Sigmoid colon (tissue), 4 donors: ENCODE measurements at regions not wholly inside any gene's neighbourhood (a gene's known extent, or its start where the extent isn't known, plus 50 kb on each side); places are given as distances from the start of the nearest gene placed in this dataset.

Source experiments
- EP300 ChIP-seq, 4 donors: sonication (generic); formaldehyde crosslinking; IDR thresholded peaks; one replicate each; pipeline ENCODE4 v1.6.1; 2017; ENCODE audit warnings: antibody characterized with exemption in 4 of 4
- POLR2A ChIP-seq, 2 donors: fragments of 450-650 bp; IDR thresholded peaks; one replicate each; pipeline ENCODE4 v1.6.1; 2016; ENCODE audit warnings: antibody characterized with exemption in 2 of 2, mild to moderate bottlenecking in 2 of 2, moderate library complexity in 2 of 2
- POLR2AphosphoS5 ChIP-seq, 4 donors: sonication (generic); formaldehyde crosslinking; IDR thresholded peaks; one replicate each; pipeline ENCODE4 v1.6.1; 2017; ENCODE audit warnings: antibody characterized with exemption in 4 of 4
- TF ChIP-seq, protein P1 (sequence below), 4 experiments: fragments of 450-650 bp in 3 of 4; fragments of 200-600 bp in 1 of 4; IDR thresholded peaks; one replicate each; pipeline ENCODE4 v1.5.1; 2016 to 2019; ENCODE audit warnings: antibody characterized with exemption in 4 of 4, mild to moderate bottlenecking in 3 of 4, moderate library complexity in 2 of 4

GRCh38 chr6:113718588-113718987, 138.6 kb upstream of the MARCKS start:
- TF ChIP-seq, protein P1, sequence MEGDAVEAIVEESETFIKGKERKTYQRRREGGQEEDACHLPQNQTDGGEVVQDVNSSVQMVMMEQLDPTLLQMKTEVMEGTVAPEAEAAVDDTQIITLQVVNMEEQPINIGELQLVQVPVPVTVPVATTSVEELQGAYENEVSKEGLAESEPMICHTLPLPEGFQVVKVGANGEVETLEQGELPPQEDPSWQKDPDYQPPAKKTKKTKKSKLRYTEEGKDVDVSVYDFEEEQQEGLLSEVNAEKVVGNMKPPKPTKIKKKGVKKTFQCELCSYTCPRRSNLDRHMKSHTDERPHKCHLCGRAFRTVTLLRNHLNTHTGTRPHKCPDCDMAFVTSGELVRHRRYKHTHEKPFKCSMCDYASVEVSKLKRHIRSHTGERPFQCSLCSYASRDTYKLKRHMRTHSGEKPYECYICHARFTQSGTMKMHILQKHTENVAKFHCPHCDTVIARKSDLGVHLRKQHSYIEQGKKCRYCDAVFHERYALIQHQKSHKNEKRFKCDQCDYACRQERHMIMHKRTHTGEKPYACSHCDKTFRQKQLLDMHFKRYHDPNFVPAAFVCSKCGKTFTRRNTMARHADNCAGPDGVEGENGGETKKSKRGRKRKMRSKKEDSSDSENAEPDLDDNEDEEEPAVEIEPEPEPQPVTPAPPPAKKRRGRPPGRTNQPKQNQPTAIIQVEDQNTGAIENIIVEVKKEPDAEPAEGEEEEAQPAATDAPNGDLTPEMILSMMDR (IDR thresholded peaks at IDR 0.05) = no peak
- TF ChIP-seq POLR2A (IDR thresholded peaks at IDR 0.05) (no peak), POLR2AphosphoS5 (IDR thresholded peaks at IDR 0.05) (no peak), EP300 (IDR thresholded peaks at IDR 0.05) (no peak)
